Keratinocyte (primary cell): ENCODE measurements at regions not wholly inside any gene's neighbourhood (a gene's known extent, or its start where the extent isn't known, plus 50 kb on each side); places are given as distances from the start of the nearest gene placed in this dataset.

Source experiments
- DNase-seq: peaks from one replicate; pipeline ENCODE4 v3.0.0-alpha.2; 2011; ENCODE audit warnings: low read depth, missing footprints, low spot score
- FAIRE-seq: peaks from 2 replicates; lab custom pipeline; 2011; peaks lifted over from hg19 to GRCh38; lab: Jason Lieb, UNC
- H2AFZ ChIP-seq: 2 replicates; pipeline ENCODE4 v1.6.0; 2012; ENCODE audit warnings: low read length, control low read depth, inconsistent platforms; ENCODE audit not compliant: control insufficient read depth
- H3K27ac ChIP-seq: 2 replicates; pipeline ENCODE4 v1.5.1; 2011; ENCODE audit warnings: low read length; ENCODE audit not compliant: control insufficient read depth, insufficient read depth
- H3K27me3 ChIP-seq: 3 replicates; pipeline ENCODE4 v1.6.0; 2011; ENCODE audit warnings: low read length; ENCODE audit not compliant: control insufficient read depth, insufficient read depth; ENCODE audit errors: extremely low read depth
- H3K36me3 ChIP-seq, 2 experiments: 2 replicates in 1 of 2; 3 replicates in 1 of 2; pipeline ENCODE4 v1.5.1; 2011; ENCODE audit warnings: low read length in 2 of 2, mild to moderate bottlenecking in 1 of 2; ENCODE audit not compliant: control insufficient read depth in 2 of 2, insufficient read depth in 2 of 2; ENCODE audit errors: extremely low read depth in 1 of 2
- H3K4me1 ChIP-seq: 3 replicates; pipeline ENCODE4 v1.5.1; 2011; ENCODE audit warnings: low read length; ENCODE audit not compliant: control insufficient read depth, insufficient read depth; ENCODE audit errors: extremely low read depth
- H3K4me2 ChIP-seq: 3 replicates; pipeline ENCODE4 v1.6.0; 2011; ENCODE audit warnings: low read depth, low read length; ENCODE audit not compliant: control insufficient read depth, insufficient read depth; ENCODE audit errors: extremely low read depth
- H3K4me3 ChIP-seq, 3 experiments: fragments of 200-600 bp in 1 of 3; sonication (generic) in 1 of 3; 2 replicates in 2 of 3; 3 replicates in 1 of 3; pipeline ENCODE4 v1.5.1; 2011 to 2016; ENCODE audit warnings: low read length in 3 of 3, mild to moderate bottlenecking in 3 of 3, control low read depth in 2 of 3, inconsistent platforms in 1 of 3, low read depth in 1 of 3, mixed read lengths in 1 of 3, mixed run types in 1 of 3, moderate library complexity in 1 of 3; ENCODE audit not compliant: control insufficient read depth in 2 of 3, insufficient read depth in 2 of 3; ENCODE audit errors: extremely low read depth in 1 of 3
- H3K79me2 ChIP-seq: 2 replicates; pipeline ENCODE4 v1.6.0; 2012; ENCODE audit warnings: low read length; ENCODE audit not compliant: control insufficient read depth, insufficient read depth
- H3K9ac ChIP-seq: 3 replicates; pipeline ENCODE4 v1.6.0; 2011; ENCODE audit warnings: low read length; ENCODE audit not compliant: control insufficient read depth, insufficient read depth; ENCODE audit errors: extremely low read depth
- H3K9me1 ChIP-seq: 3 replicates; pipeline ENCODE4 v1.6.0; 2011; ENCODE audit warnings: low read length; ENCODE audit not compliant: control insufficient read depth, insufficient read depth; ENCODE audit errors: extremely low read depth
- H3K9me3 ChIP-seq: 2 replicates; pipeline ENCODE4 v1.5.1; 2012; ENCODE audit warnings: low read depth, low read length; ENCODE audit not compliant: control insufficient read depth
- H4K20me1 ChIP-seq: 3 replicates; pipeline ENCODE4 v1.6.0; 2011; ENCODE audit warnings: low read length; ENCODE audit not compliant: control insufficient read depth, insufficient read depth; ENCODE audit errors: extremely low read depth
- CTCF ChIP-seq, 3 experiments: IDR thresholded peaks in 1 of 3; conservative IDR thresholded peaks in 1 of 3; optimal IDR thresholded peaks in 1 of 3; 2 replicates in 2 of 3; 3 replicates in 1 of 3; pipeline versions ENCODE3 to v1.5.1; 2011; ENCODE audit warnings: low read length in 3 of 3, mild to moderate bottlenecking in 3 of 3, moderate library complexity in 2 of 3, control low read depth in 1 of 3, inconsistent platforms in 1 of 3; ENCODE audit not compliant: insufficient read depth in 2 of 3; ENCODE audit errors: extremely low read depth in 1 of 3
- EZH2 ChIP-seq: IDR thresholded peaks from one replicate; pipeline ENCODE4 v1.6.1; 2012; ENCODE audit warnings: inconsistent platforms, mild to moderate bottlenecking, low read length, moderate library complexity
- dilution Hi-C: fragments of 300-500 bp; cut with MboI; formaldehyde crosslinking; loops from one replicate; pipeline ENCODE4 v1.7.0; 2020; ENCODE audit warnings: low sequenced_read_pairs; ENCODE audit not compliant: extremely low pct_ligation_motif_present

GRCh38 chr17:63306855-63307254, 139.3 kb downstream of the CYB561 start:
- no peak for DNase-seq
- no peaks in the 10 kb centered on the region for H3K9me1 ChIP-seq
- no peaks in the 10 kb centered on the region for H3K27me3 ChIP-seq
- no peak overlapping the region for H3K4me3 ChIP-seq
- dilution Hi-C loops = no loop called here
- H3K9ac ChIP-seq = no peak overlapping the region
- no peaks in the 10 kb centered on the region for H3K79me2 ChIP-seq
- no peak overlapping the region for H3K4me2 ChIP-seq
- no peak overlapping the region for H2AFZ ChIP-seq
- H3K4me1 ChIP-seq = no peaks in the 10 kb centered on the region
- no peaks in the 10 kb centered on the region for H4K20me1 ChIP-seq
- no peak for FAIRE-seq
- TF ChIP-seq CTCF (optimal IDR thresholded peaks at IDR 0.05 in 1 of 3, IDR thresholded peaks at IDR 0.05 in 1 of 3, conservative IDR thresholded peaks at IDR 0.05 in 1 of 3; ENCODE audit: extremely low read depth in 1 of 3, insufficient read depth in 2 of 3, low read length in 3 of 3) (no peak), EZH2 (no peak)
- H3K27ac ChIP-seq = no peak overlapping the region
- peaks cover 0 to 2% of the 10 kb centered on the region in 2 experiments for H3K36me3 ChIP-seq
- H3K9me3 ChIP-seq = no peaks in the 10 kb centered on the region

DNA sequence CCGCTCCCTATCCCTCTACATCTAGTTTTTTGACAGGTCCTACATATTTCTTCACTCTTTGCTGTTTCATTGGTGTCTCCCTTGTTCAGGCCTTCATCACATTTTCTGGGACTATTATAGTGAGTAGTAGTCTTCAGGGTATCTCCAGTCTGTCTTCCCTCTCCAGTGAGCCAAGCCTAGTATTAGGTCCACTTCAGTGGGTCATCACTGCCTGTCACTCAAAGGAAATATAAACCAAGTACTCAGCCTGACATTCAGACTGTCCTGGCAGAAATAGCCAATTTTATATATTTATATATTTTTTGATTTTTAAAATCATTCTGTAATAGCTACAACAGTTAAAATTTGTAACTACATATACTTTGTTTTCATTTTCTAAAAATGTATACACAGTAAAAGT, 137.8 kb downstream of the CYB561 start:
- no peak overlapping the region for H2AFZ ChIP-seq

More for the DNA sequence above, 137.8 kb downstream of the CYB561 start:
- H3K27me3 ChIP-seq = no peaks in the 10 kb centered on the region
- H3K9me3 ChIP-seq = no peaks in the 10 kb centered on the region
- DNase-seq = no peak
- dilution Hi-C loops = no loop called here
- TF ChIP-seq CTCF (optimal IDR thresholded peaks at IDR 0.05 in 1 of 3, IDR thresholded peaks at IDR 0.05 in 1 of 3, conservative IDR thresholded peaks at IDR 0.05 in 1 of 3; ENCODE audit: extremely low read depth in 1 of 3, insufficient read depth in 2 of 3, low read length in 3 of 3) (no peak), EZH2 (no peak)
- no peak overlapping the region for H3K4me2 ChIP-seq
- H3K4me1 ChIP-seq = no peaks in the 10 kb centered on the region
- no peak overlapping the region for H3K27ac ChIP-seq
- H4K20me1 ChIP-seq = no peaks in the 10 kb centered on the region
- no peak overlapping the region for H3K9ac ChIP-seq
- H3K4me3 ChIP-seq = no peak overlapping the region
- H3K9me1 ChIP-seq = no peaks in the 10 kb centered on the region
- H3K36me3 ChIP-seq = peaks cover 0 to 3% of the 10 kb centered on the region in 2 experiments
- no peak for FAIRE-seq
- H3K79me2 ChIP-seq = no peaks in the 10 kb centered on the region
